GM18505 (cell line): ENCODE measurements at regions not wholly inside any gene's neighbourhood (a gene's known extent, or its start where the extent isn't known, plus 50 kb on each side); places are given as distances from the start of the nearest gene placed in this dataset.

Experiments used
- ATAC-seq: cut with Tn5 transposase; IDR thresholded peaks from one replicate; pipeline ENCODE4 v1.9.1; 2021; ENCODE audit not compliant: unreplicated experiment
- POLR2A ChIP-seq: IDR thresholded peaks from 4 replicates; pipeline ENCODE4 v1.6.1; 2011; ENCODE audit warnings: borderline replicate concordance; ENCODE audit not compliant: insufficient read depth, insufficient read length; ENCODE audit errors: extremely low read depth

DNA sequence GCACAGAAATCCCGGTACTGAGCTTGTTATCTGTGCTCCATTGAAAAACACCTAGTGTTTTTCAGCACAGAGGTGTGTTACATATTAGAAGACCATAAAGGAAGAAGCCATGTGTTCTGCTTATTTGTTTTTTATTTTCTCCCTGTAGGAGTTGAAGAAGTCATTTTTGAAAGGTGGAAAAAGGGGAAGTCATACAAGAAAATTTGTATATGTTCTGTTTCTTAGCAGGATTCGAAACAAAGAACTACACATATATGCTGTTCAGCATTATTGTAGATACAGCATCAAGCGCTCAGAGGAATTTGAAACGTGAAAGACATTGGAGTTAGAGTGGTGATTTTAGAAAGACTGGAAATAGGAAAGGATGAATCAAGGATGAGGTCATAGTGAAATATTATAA lies 345.3 kb upstream of the ADGRL2 start:
- no peak for ATAC-seq
- no peak for TF ChIP-seq POLR2A

DNA sequence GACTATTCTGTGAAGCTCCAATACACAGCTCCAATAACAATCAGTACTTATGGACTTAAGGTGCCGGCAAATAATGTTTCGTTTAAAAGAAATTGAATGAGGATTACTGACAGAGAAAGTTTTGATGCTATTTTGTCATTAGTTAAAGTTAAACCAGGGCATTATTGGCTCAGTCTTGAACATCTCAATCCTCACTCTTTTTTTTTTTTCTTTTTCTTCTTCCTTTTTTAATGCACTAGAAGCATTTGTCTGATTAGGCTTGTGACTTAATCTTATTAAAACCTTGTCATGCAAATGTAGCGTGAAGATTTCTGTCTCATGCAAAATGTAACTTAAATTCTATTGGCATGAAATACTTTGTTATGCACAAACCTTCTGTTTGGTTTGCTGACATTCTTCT lies 346.8 kb upstream of the ADGRL2 start:
- TF ChIP-seq POLR2A, result no peak
- no peak for ATAC-seq

DNA sequence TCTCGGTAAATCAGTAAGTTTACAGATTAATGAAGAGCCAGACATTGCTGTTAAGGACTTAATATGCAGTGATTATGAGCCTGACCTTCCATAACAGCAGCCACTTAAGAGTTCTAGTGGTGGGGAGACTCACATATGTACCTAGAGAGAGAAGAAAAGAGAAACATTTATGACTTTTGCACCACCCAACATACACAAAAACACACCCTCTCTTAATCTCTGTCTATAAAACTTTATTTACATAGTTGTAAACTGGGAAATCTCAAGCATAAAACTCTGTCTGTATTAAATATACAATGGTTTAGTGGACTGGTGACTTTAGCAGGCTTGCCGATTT lies 347.4 kb upstream of the ADGRL2 start:
- ATAC-seq, result no peak
- TF ChIP-seq POLR2A, result no peak

DNA sequence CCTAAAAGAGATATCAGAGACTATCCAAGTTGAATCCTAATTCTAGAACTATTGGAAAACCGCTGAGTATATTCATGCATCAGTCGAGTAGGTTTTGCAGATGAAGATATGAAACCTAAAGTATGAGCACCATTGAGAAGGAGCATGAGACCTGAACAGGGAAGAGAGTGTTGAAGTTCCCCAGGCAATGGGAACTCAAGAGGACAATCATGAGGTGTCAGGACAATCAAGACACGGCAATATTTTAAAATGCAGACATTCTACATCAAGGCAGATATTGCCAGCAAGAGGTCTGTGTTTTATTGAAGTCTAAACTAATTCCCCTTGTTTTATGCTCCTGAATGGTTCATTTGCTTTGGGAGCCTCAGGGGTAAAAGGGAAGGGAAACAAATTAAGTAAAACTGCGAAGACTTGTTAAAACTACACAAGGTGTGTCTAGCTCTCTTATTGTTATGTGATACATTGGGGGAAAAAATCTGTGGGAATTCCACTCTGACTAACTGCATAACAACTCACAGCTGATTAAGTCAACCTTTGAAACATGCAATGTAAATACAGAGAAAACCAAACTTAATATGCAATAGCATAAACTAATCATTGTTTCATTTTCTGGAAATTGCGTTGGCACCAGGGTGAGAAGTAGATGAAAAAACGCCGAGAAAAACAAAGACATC lies 347.9 kb upstream of the ADGRL2 start:
- ATAC-seq, result no peak
- no peak for TF ChIP-seq POLR2A

DNA sequence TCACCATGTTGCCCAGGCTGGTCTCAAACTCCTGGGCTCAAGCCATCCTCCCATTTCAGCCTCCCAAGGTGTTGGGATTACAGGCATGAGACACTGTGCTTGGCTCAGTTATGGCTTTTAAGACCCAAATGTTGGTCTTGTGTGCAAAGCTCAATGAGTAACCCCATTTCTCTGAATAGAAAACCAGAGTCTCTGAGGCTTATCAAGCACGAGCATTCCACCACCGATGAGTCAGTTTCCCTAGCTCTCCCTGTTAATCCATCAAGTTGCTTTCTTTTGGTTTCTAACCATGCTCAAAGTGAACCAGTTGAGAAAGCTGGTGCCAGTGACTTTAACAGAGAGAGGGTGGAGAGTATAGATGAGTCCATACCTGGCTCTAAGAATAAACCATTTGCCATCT lies 350.9 kb upstream of the ADGRL2 start:
- no peak for TF ChIP-seq POLR2A
- ATAC-seq, result no peak

DNA sequence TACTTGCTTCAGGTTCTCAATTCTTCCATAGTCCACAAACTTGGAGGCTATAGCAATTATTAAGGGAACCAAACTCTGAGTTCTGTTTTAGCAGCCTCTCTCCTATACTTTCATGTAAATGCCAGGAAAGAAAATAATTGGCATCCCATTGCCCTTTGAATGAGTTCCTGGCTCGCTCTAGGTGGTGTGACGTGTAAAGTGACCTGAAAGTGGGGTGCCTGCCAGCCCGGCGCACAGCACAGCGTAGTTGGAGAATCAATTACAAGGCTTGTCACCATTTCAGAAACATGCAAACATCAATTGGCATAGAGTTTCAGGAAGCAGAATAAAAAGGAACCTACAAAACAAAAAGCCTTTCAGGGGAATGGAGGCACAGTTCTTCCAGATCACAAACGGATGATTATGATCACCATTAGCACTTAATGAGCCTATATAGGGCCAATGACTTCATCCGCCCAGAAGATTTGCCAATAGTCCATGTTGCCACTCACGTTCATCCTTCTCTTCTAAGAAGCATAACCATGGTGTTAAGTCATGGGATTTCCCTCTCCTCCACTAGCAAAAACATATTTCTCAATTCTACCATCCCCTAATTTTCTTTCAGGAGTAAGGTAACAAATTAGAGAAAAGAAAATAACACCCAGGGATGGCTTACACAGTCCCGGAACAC lies 354.6 kb upstream of the ADGRL2 start:
- no peak for ATAC-seq
- TF ChIP-seq POLR2A, result no peak

DNA sequence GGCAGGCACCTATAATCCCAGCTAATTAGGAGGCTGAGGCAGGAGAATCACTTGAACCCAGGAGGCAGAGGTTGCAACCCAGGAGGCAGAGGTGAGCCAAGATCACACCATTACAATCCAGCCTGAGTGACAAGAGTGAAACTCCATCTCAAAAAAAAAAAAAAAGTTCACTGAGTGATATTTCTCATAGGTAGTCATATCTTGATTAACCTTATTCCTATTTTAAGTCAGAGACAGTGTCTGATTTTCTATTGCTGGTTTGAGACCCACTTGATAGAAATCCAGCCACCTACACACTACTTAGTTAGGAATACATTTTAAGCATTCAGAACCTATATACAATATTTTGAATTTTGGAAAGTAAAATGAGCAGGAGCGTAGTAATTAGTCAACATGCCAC lies 357.4 kb upstream of the ADGRL2 start:
- ATAC-seq, result no peak
- TF ChIP-seq POLR2A, result no peak

DNA sequence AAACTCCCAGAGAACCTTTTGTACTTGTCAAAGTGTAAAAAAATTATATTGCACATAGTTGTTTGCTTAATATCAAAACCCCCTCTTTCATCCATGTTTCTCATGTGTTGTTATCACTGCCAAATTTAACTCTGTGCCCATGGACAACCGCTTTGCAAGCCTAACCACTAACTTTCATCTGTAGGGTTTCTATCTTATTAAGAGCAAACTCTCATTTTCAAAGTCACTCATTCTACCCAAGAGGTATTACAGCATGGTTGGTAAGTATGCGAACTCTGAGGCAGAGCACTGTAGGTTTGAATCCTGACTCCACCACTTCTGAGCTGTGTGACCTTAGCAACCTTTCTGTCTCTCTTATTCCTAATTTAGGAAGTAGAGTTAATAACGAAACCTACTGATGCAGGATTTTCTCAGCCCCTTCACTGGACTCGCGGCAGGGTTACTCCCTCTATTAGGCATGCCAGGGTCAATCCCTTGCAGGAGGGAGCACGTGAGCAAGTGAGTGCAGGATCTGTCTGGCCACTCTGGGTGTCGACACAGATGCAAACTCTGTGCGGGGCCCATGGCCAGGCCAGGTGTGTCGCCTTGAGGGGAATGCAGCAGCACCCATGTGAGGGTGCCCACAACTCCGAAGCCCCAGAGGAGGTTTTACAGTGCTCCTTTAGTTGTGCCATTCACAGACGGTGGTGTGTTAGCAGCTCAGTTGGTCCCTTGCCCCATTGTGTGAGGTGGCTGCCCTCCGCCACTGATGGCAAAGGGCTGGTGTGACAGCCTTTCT lies 361.5 kb upstream of the ADGRL2 start:
- no peak for ATAC-seq
- TF ChIP-seq POLR2A, result no peak

DNA sequence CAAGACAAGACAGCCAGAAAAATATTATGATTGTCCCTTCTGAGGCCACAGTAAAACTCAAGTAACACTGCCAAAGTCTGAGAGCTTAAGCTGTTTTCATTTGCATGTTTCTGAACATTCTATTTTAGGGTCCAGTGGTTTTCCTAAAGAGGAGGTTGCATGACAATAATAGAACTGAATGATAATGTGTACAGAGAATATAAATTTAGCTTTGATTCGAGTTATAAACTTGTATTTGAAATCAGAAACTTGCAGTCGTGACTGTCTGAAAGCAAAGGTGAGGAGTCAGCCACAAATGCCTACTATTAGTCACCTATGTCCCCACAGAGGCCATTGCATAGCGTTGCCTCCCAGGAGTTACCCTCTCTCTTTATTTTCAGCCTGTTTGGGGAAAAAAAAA lies 363.1 kb upstream of the ADGRL2 start:
- no peak for TF ChIP-seq POLR2A
- ATAC-seq, result peak; percentile 82

DNA sequence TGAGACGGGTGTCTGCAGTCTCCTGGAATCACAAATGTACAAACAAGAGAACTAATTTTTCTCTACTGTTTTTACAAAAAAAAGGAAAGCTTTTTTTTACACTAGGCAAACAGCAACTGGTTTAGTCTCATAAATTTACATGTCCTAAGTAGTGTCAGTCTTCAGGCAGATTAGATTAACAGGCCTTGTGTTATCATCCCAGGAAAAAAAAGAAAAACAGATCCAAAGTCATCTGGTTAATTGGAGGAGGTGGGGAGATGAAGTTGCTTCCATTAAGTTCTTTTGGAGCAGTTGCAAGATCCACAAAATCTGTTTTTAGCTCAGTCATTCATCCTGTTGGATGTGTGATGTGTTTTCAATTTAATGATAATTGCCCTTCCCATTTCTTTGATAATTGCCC lies 363.5 kb upstream of the ADGRL2 start:
- no peak for ATAC-seq
- TF ChIP-seq POLR2A, result no peak

DNA sequence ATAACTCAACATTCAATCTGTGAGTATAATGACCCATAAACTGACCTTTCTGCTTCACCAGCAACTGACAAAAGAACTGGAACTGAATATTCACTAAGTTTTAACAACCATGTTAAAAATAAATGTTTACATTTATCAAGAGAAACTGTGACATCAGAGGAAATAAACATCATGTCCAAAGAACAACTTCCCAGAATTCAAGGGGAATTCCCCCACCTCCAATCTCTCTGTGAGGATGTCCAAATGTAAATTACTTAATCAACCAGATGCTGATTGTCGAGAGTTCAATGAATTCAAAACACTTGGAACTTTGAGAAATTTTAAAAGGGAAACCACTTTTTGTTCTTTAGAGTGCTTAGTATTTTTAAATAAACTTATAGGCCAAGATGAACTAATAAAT lies 365.6 kb upstream of the ADGRL2 start:
- ATAC-seq, result no peak
- no peak for TF ChIP-seq POLR2A

DNA sequence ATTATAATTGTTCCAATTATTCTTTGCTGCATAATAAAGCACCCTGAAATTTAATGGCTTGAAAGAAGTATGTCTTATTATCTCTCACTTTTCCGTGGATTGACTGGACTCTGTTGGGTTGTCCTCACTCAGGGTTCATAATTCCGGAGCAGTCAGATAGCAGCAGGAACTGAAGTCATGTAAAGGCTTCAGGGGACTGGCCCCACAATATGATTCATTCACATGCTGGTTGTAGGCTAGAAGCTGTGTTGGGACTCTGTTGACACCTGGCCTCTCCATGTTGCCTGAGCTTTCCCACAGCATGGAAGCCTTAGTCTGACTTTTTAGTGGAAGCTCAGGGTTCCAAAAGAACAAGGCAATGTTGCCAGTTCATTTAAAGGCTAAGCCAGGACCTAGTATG lies 367.1 kb upstream of the ADGRL2 start:
- no peak for TF ChIP-seq POLR2A
- no peak for ATAC-seq

DNA sequence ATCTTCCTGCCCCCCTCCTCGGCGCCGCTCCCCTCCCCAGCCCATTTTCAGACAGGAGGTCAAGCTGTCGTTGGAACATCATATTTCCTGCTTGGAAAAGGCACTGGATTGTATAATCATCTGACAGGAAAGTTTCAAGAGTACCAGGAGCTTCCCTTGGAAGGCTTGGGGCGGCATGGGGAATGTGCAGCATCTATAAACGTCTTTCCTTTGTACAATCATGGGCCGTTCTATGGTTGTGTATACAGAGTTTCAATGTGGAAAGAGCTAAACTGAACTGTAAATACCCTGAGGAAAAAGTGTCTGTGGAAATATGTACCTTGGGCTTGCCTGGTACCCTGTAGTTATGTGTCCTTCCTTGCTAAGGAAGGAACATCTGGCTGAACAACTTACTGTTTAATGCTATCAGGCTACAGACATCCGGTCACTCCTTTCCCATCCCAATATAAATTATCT lies 368.1 kb upstream of the ADGRL2 start:
- no peak for TF ChIP-seq POLR2A

DNA sequence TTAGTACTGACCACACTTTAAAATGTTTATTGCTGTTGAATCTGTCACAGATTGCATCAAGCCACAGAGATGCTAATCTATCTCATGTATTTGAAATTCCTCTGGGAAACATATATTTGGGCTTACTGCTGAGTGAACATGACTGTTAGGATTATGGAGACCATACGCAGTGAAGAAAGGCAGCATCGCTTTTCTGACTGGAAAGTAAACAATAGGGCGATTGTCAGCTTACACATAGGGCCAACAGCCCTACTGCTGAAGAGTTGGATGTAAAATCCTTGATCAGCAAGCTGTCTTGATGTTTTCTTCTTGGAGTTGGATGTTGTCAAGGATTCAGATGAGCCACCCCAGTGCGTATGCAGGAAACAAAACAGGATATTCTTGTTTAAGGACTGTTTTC lies 368.7 kb upstream of the ADGRL2 start:
- no peak for ATAC-seq
- no peak for TF ChIP-seq POLR2A

More for the DNA sequence above, 368.1 kb upstream of the ADGRL2 start:
- ATAC-seq, result no peak
